ENCODE measurements at regions not wholly inside any gene's neighbourhood (a gene's known extent, or its start where the extent isn't known, plus 50 kb on each side); places are given as distances from the start of the nearest gene placed in this dataset.

- no peak for TF ChIP-seq KDM4A (IDR thresholded peaks at IDR 0.05; ENCODE audit: low read depth, low read length, severe bottlenecking)
- TF ChIP-seq EP300 (IDR thresholded peaks at IDR 0.05; ENCODE audit: borderline replicate concordance in 1 of 2, low read depth in 2 of 2, low read length in 2 of 2), result no peak
These were observed 51.5 kb upstream of the ZNF354A start (continued) for GRCh38 chr5:178781936-178782335.

All from H1 (cell line).